Neuronal stem cell (in vitro differentiated cells): ENCODE measurements at regions not wholly inside any gene's neighbourhood (a gene's known extent, or its start where the extent isn't known, plus 50 kb on each side); places are given as distances from the start of the nearest gene placed in this dataset.
A peak's percentile ranks its signal among the peaks of the same experiment; 100 is the strongest.

Source experiments
- DNase-seq: peaks from one replicate; pipeline ENCODE4 v3.0.0-alpha.2; 2013; ENCODE audit warnings: low spot score
- H2AFZ ChIP-seq: one replicate; pipeline ENCODE4 v1.6.1; 2013; ENCODE audit warnings: mild to moderate bottlenecking, low read length, inconsistent platforms
- H2AK5ac ChIP-seq: 2 replicates; pipeline ENCODE4 v1.6.1; 2013; ENCODE audit warnings: low read depth, mild to moderate bottlenecking, inconsistent platforms, low read length, moderate library complexity, mixed read lengths
- H2BK120ac ChIP-seq: 2 replicates; pipeline ENCODE4 v1.6.1; 2013; ENCODE audit warnings: low read depth, mild to moderate bottlenecking, inconsistent platforms, low read length, moderate library complexity, mixed read lengths
- H2BK12ac ChIP-seq: one replicate; pipeline ENCODE4 v1.6.1; 2013; ENCODE audit warnings: low read length, inconsistent platforms
- H2BK15ac ChIP-seq: 2 replicates; pipeline ENCODE4 v1.6.1; 2013; ENCODE audit warnings: mild to moderate bottlenecking, low read length, inconsistent platforms, mixed read lengths
- H2BK5ac ChIP-seq: one replicate; pipeline ENCODE4 v1.6.1; 2013; ENCODE audit warnings: inconsistent platforms, mild to moderate bottlenecking, low read length, moderate library complexity
- H3K14ac ChIP-seq: one replicate; pipeline ENCODE4 v1.6.1; 2013; ENCODE audit warnings: low read length, inconsistent platforms
- H3K18ac ChIP-seq: 2 replicates; pipeline ENCODE4 v1.6.1; 2013; ENCODE audit warnings: low read length, inconsistent platforms
- H3K23ac ChIP-seq: 2 replicates; pipeline ENCODE4 v1.6.1; 2013; ENCODE audit warnings: low read depth, mild to moderate bottlenecking, mixed read lengths, low read length, inconsistent platforms; ENCODE audit not compliant: poor library complexity
- H3K27ac ChIP-seq: replicated peaks from 3 replicates; pipeline ENCODE4 v1.5.1; 2013; ENCODE audit warnings: low read length, inconsistent platforms
- H3K27me3 ChIP-seq, 3 experiments: 2 replicates each; pipeline ENCODE4 v1.6.1; 2013; ENCODE audit warnings: low read length in 3 of 3, mild to moderate bottlenecking in 2 of 3, inconsistent platforms in 1 of 3, low read depth in 1 of 3, mixed read lengths in 1 of 3, moderate library complexity in 1 of 3; ENCODE audit not compliant: control insufficient read depth in 3 of 3, insufficient read depth in 3 of 3
- H3K36me3 ChIP-seq, 2 donors: replicated peaks in 1 of 2; 2 replicates each; pipeline ENCODE4 v1.6.1; 2013; ENCODE audit warnings: low read length in 2 of 2; ENCODE audit not compliant: control insufficient read depth in 2 of 2, insufficient read depth in 2 of 2
- H3K4ac ChIP-seq: 2 replicates; pipeline ENCODE4 v1.6.1; 2013; ENCODE audit warnings: inconsistent platforms, mild to moderate bottlenecking, low read length, moderate library complexity
- H3K4me1 ChIP-seq, 2 donors: 1 replicate in 1 of 2; 2 replicates in 1 of 2; pipeline ENCODE4 v1.6.1; 2013; ENCODE audit warnings: low read length in 2 of 2, low read depth in 1 of 2; ENCODE audit not compliant: control insufficient read depth in 2 of 2, insufficient read depth in 1 of 2
- H3K4me2 ChIP-seq: one replicate; pipeline ENCODE4 v1.6.1; 2013; ENCODE audit warnings: mild to moderate bottlenecking, low read length, inconsistent platforms; ENCODE audit not compliant: insufficient read depth, poor library complexity, severe bottlenecking
- H3K4me3 ChIP-seq, 2 donors: 2 replicates each; pipeline ENCODE4 v1.5.1; 2013; ENCODE audit warnings: low read length in 2 of 2, mild to moderate bottlenecking in 2 of 2, inconsistent platforms in 1 of 2, moderate library complexity in 1 of 2
- H3K79me1 ChIP-seq: one replicate; pipeline ENCODE4 v1.6.1; 2013; ENCODE audit warnings: low read depth, mild to moderate bottlenecking, inconsistent platforms, low read length, moderate library complexity
- H3K9ac ChIP-seq: one replicate; pipeline ENCODE4 v1.6.1; 2013; ENCODE audit warnings: mild to moderate bottlenecking, low read depth, low read length, inconsistent platforms; ENCODE audit not compliant: poor library complexity
- H3K9me3 ChIP-seq, 2 donors: replicated peaks in 1 of 2; 2 replicates each; pipeline versions ENCODE3 to v1.6.1; 2013; ENCODE audit warnings: low read length in 2 of 2, mild to moderate bottlenecking in 2 of 2, inconsistent platforms in 1 of 2, low read depth in 1 of 2, mixed read lengths in 1 of 2, moderate library complexity in 1 of 2; ENCODE audit not compliant: control insufficient read depth in 2 of 2, insufficient read depth in 1 of 2
- H4K8ac ChIP-seq: one replicate; pipeline ENCODE4 v1.6.1; 2013; ENCODE audit warnings: low read depth, mild to moderate bottlenecking, inconsistent platforms, low read length, moderate library complexity
- H4K91ac ChIP-seq: one replicate; pipeline ENCODE4 v1.6.1; 2013; ENCODE audit warnings: low read length, low read depth, mild to moderate bottlenecking, inconsistent platforms; ENCODE audit not compliant: poor library complexity
- WGBS, 2 donors: extraction: QIAGEN DNeasy Blood & Tissue Kit; methylation state at CpG; one replicate each; pipeline ENCODE4 v1.1.7; 2013; ENCODE audit warnings: missing lambda C conversion rate in 2 of 2, mixed read lengths in 1 of 2; ENCODE audit not compliant: insufficient read length in 2 of 2, insufficient replicate concordance in 1 of 2; ENCODE audit errors: extremely low coverage in 2 of 2; 5-methylcytosine and 5-hydroxymethylcytosine counted together

- Histone ChIP-seq H3K4me1 (peaks cover 10 to 23% of the 10 kb centered on the region in 2 donors), H2BK15ac (no peak overlapping the region), H3K4ac (no peak overlapping the region), H3K79me1 (no peaks in the 10 kb centered on the region), H3K18ac (no peak overlapping the region), H3K9ac (no peak overlapping the region), H2AK5ac (no peak overlapping the region), H3K4me3 (no peak overlapping the region), H3K23ac (no peak overlapping the region), H3K4me2 (no peak overlapping the region), H3K27me3 (no peaks in the 10 kb centered on the region), H3K14ac (no peak overlapping the region), H2BK120ac (no peak overlapping the region), H3K27ac (peak overlapping the region; percentile 67), H2BK5ac (no peak overlapping the region), H3K9me3 (no peaks in the 10 kb centered on the region), H3K36me3 (no peaks in the 10 kb centered on the region), H2AFZ (peak overlapping the region; percentile 83), H4K8ac (no peak overlapping the region), H4K91ac (no peak overlapping the region), H2BK12ac (no peak overlapping the region)
- DNase-seq, result no peak
- no CpG with 5 or more reads among the region's 7 CpGs for WGBS, 2 donors
Observed at GRCh38 chr20:53678315-53678989, 84.8 kb upstream of the ZNF217 start.

DNA sequence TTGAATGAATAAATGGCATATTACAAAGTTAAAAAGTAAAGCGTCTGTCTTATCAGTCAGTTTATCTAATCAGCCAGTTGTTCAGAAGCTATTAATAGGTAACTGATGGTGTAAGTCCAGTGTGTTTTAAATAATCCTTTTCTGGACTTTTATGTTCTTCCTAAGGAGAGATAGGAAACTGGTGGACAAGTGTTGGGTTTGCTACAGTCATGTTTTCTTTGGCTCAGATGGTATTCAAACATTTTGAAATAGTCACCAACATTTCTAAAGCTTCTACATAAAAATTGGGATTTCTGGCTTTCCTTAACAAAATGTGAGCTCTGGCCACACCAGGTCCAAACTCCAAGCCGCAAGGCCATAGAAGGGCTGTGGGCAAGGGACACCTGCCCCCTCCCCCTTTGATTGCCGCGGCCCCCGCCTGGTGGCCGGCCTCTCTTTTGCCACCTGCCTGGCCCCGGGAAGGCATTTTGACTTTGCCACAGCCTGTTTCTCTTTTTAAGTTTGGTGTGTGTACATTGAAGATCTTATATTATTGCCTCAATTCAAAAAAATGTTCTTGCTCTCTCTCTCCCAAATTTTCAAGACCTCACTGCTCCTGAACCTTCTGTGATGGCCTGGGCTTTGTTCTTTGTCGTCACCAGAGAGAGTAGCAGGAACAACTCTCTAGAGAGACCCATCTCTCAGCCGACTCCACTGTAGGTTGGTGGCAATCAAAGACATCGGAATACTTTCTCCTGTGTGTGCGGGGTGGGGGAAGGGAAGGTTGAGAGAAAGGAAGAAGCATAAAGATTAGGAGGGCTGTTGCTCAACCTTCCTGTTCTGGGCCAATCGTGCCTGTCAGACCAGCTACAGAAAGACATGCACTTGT, 84.0 kb upstream of the ZNF217 start:
- H3K4me2 ChIP-seq, result no peak overlapping the region
- no peaks in the 10 kb centered on the region for H3K79me1 ChIP-seq
- H3K4me3 ChIP-seq, result no peak overlapping the region
- peak overlapping the region; percentile 94 for H2BK12ac ChIP-seq
- H3K27me3 ChIP-seq, result no peaks in the 10 kb centered on the region
- no peak overlapping the region for H2AK5ac ChIP-seq
- H2AFZ ChIP-seq, result peak overlapping the region; percentile 83
- H3K18ac ChIP-seq, result peak overlapping the region; percentile 97
- no CpG with 5 or more reads among the region's 12 CpGs for WGBS, 2 donors
- peaks cover 10 to 23% of the 10 kb centered on the region in 2 donors for H3K4me1 ChIP-seq
- DNase-seq, result no peak
- H3K4ac ChIP-seq, result no peak overlapping the region
- no peak overlapping the region for H2BK15ac ChIP-seq
- peak overlapping the region; percentile 67 for H3K27ac ChIP-seq
- no peaks in the 10 kb centered on the region for H3K36me3 ChIP-seq
- no peak overlapping the region for H2BK120ac ChIP-seq
- no peak overlapping the region for H4K91ac ChIP-seq
- no peak overlapping the region for H3K23ac ChIP-seq
- H4K8ac ChIP-seq, result no peak overlapping the region
- no peak overlapping the region for H3K9ac ChIP-seq
- no peaks in the 10 kb centered on the region for H3K9me3 ChIP-seq
- peak overlapping the region; percentile 66 for H2BK5ac ChIP-seq
- H3K14ac ChIP-seq, result no peak overlapping the region

GRCh38 chr20:53676987-53677386, 83.3 kb upstream of the ZNF217 start:
- Histone ChIP-seq H3K27me3 (no peaks in the 10 kb centered on the region), H3K4me3 (no peak overlapping the region), H2BK120ac (no peak overlapping the region), H3K9me3 (no peaks in the 10 kb centered on the region), H2BK12ac (no peak overlapping the region), H3K14ac (no peak overlapping the region), H3K23ac (no peak overlapping the region), H2BK15ac (no peak overlapping the region), H3K27ac (no peak overlapping the region), H4K91ac (no peak overlapping the region), H3K4ac (no peak overlapping the region), H3K18ac (no peak overlapping the region), H3K79me1 (no peaks in the 10 kb centered on the region), H3K4me2 (no peak overlapping the region), H2AK5ac (no peak overlapping the region), H2BK5ac (no peak overlapping the region), H3K4me1 (peaks cover 10 to 23% of the 10 kb centered on the region in 2 donors), H3K9ac (no peak overlapping the region), H2AFZ (no peak overlapping the region), H3K36me3 (no peaks in the 10 kb centered on the region), H4K8ac (no peak overlapping the region)
- DNase-seq, result no peak
- no CpG with 5 or more reads among the region's 8 CpGs for WGBS, 2 donors

GRCh38 chr20:53676519-53676822, 82.8 kb upstream of the ZNF217 start:
- H2BK15ac ChIP-seq, result no peak overlapping the region
- no peak overlapping the region for H3K4me3 ChIP-seq
- no peak overlapping the region for H3K9ac ChIP-seq
- H2AK5ac ChIP-seq, result no peak overlapping the region
- H3K23ac ChIP-seq, result no peak overlapping the region
- no peaks in the 10 kb centered on the region for H3K79me1 ChIP-seq
- H3K18ac ChIP-seq, result no peak overlapping the region
- H3K4ac ChIP-seq, result no peak overlapping the region
- no peak overlapping the region for H2BK120ac ChIP-seq
- H2AFZ ChIP-seq, result no peak overlapping the region
- H3K4me1 ChIP-seq, result peaks cover 10 to 23% of the 10 kb centered on the region in 2 donors
- H3K27me3 ChIP-seq, result no peaks in the 10 kb centered on the region
- H4K91ac ChIP-seq, result no peak overlapping the region
- WGBS, 2 donors, result no CpG with 5 or more reads among the region's 2 CpGs
- H4K8ac ChIP-seq, result no peak overlapping the region
- H3K36me3 ChIP-seq, result no peaks in the 10 kb centered on the region
- H3K9me3 ChIP-seq, result no peaks in the 10 kb centered on the region
- DNase-seq, result no peak
- H3K14ac ChIP-seq, result no peak overlapping the region
- no peak overlapping the region for H2BK5ac ChIP-seq
- H3K27ac ChIP-seq, result no peak overlapping the region
- H3K4me2 ChIP-seq, result no peak overlapping the region
- no peak overlapping the region for H2BK12ac ChIP-seq
